NCI-H69 (cell line): ENCODE measurements at regions not wholly inside any gene's neighbourhood (a gene's known extent, or its start where the extent isn't known, plus 50 kb on each side); places are given as distances from the start of the nearest gene placed in this dataset.
A peak's percentile ranks its signal among the peaks of the same experiment; 100 is the strongest.

Experiments used
- DNase-seq: peaks from one replicate; lab custom pipeline; 2025; lab: John Stamatoyannopoulos, UW

GRCh38 chr13:111064661-111065060, 50.4 kb upstream of the ARHGEF7 start:
- DNase-seq = no peak

GRCh38 chr13:111062966-111063365, 52.1 kb upstream of the ARHGEF7 start:
- DNase-seq = no peak

GRCh38 chr13:111062305-111062704, 52.8 kb upstream of the ARHGEF7 start:
- no peak for DNase-seq

- no peak for DNase-seq
Measured at GRCh38 chr13:111061358-111062045, 53.6 kb upstream of the ARHGEF7 start.

- DNase-seq = no peak
Measured at GRCh38 chr13:111060237-111060919, 54.7 kb upstream of the ARHGEF7 start.

- peak; percentile 29 for DNase-seq
Measured at GRCh38 chr13:111058796-111059506, 56.2 kb upstream of the ARHGEF7 start.

GRCh38 chr13:111058339-111058738, 56.8 kb upstream of the ARHGEF7 start:
- peak; percentile 38 for DNase-seq

GRCh38 chr13:111051726-111052232, 63.3 kb upstream of the ARHGEF7 start:
- peak; percentile 51 for DNase-seq

- DNase-seq = no peak
Measured at GRCh38 chr13:111051041-111051725, 63.9 kb upstream of the ARHGEF7 start.

GRCh38 chr13:111050539-111050879, 64.6 kb upstream of the ARHGEF7 start:
- DNase-seq = no peak

GRCh38 chr13:111049791-111050538, 65.1 kb upstream of the ARHGEF7 start:
- DNase-seq = peak; percentile 19

GRCh38 chr13:111048387-111048786, 66.7 kb upstream of the ARHGEF7 start:
- DNase-seq = no peak

GRCh38 chr13:111047326-111047725, 67.8 kb upstream of the ARHGEF7 start:
- no peak for DNase-seq

GRCh38 chr13:111046590-111047141, 68.4 kb upstream of the ARHGEF7 start:
- DNase-seq = no peak

- no peak for DNase-seq
Measured at GRCh38 chr13:111045170-111045569, 69.9 kb upstream of the ARHGEF7 start.

- no peak for DNase-seq
Measured at GRCh38 chr13:111044087-111044830, 70.9 kb upstream of the ARHGEF7 start.

GRCh38 chr13:111043575-111043982, 71.5 kb upstream of the ARHGEF7 start:
- DNase-seq = peak; percentile 50

GRCh38 chr13:111042661-111043226, 72.4 kb upstream of the ARHGEF7 start:
- DNase-seq = no peak

GRCh38 chr13:111040830-111041229, 74.3 kb upstream of the ARHGEF7 start:
- no peak for DNase-seq

GRCh38 chr13:111039735-111040134, 75.4 kb upstream of the ARHGEF7 start:
- DNase-seq = no peak
